ENCODE measurements at regions not wholly inside any gene's neighbourhood (a gene's known extent, or its start where the extent isn't known, plus 50 kb on each side); places are given as distances from the start of the nearest gene placed in this dataset.

GRCh38 chr15:47588958-47589357 is 128.3 kb upstream of the SEMA6D start:
- WGBS, 4 donors = 90 to 93% (median 90%) methylated on average over 6 of the region's 6 CpGs
- Histone ChIP-seq H3K4me1 (replicated peaks in 1 of 2) (no peaks in the 10 kb centered on the region), H3K36me3 (replicated peaks in 1 of 2) (no peaks in the 10 kb centered on the region), H3K27me3 (no peaks in the 10 kb centered on the region), H3K4me3 (no peak overlapping the region), H3K9me3 (replicated peaks in 1 of 3) (no peaks in the 10 kb centered on the region), H3K27ac (no peak overlapping the region)
- TF ChIP-seq POLR2A (IDR thresholded peaks at IDR 0.05) = no peak
- TF ChIP-seq CTCF (IDR thresholded peaks at IDR 0.05) = no peak
- intact Hi-C loops (cut with DNase I) = no loop called here
- DNase-seq = no peak

- peaks cover 0 to 6% (median 3%) of the 10 kb centered on the region in 3 donors for H3K9me3 ChIP-seq (replicated peaks in 1 of 3)
- 45 to 83% (median 80%) methylated on average over 3 of the region's 3 CpGs for WGBS, 4 donors
- H3K4me3 ChIP-seq = no peak overlapping the region
- no peaks in the 10 kb centered on the region for H3K36me3 ChIP-seq (replicated peaks in 1 of 2)
- H3K4me1 ChIP-seq (replicated peaks in 1 of 2) = no peaks in the 10 kb centered on the region
- DNase-seq = no peak
- H3K27me3 ChIP-seq = peaks cover 7% of the 10 kb centered on the region
- no peak overlapping the region for H3K27ac ChIP-seq
- no peak for TF ChIP-seq POLR2A (IDR thresholded peaks at IDR 0.05)
- no peak for TF ChIP-seq CTCF (IDR thresholded peaks at IDR 0.05)
- intact Hi-C loops (cut with DNase I) = no loop called here
Observed at GRCh38 chr15:47598996-47599395, 118.3 kb upstream of the SEMA6D start.

- peaks cover 0 to 6% (median 3%) of the 10 kb centered on the region in 3 donors for H3K9me3 ChIP-seq (replicated peaks in 1 of 3)
- H3K4me3 ChIP-seq = no peak overlapping the region
- DNase-seq = no peak
- intact Hi-C loops (cut with DNase I) = no loop called here
- peaks cover 7% of the 10 kb centered on the region for H3K27me3 ChIP-seq
- 76 to 93% (median 86%) methylated on average over 2 of the region's 2 CpGs for WGBS, 4 donors
- H3K27ac ChIP-seq = no peak overlapping the region
- no peak for TF ChIP-seq CTCF (IDR thresholded peaks at IDR 0.05)
- no peak for TF ChIP-seq POLR2A (IDR thresholded peaks at IDR 0.05)
- H3K36me3 ChIP-seq (replicated peaks in 1 of 2) = no peaks in the 10 kb centered on the region
- no peaks in the 10 kb centered on the region for H3K4me1 ChIP-seq (replicated peaks in 1 of 2)
Observed at GRCh38 chr15:47599806-47600205, 117.5 kb upstream of the SEMA6D start.

GRCh38 chr15:47602121-47602520 is 115.2 kb upstream of the SEMA6D start:
- Histone ChIP-seq H3K36me3 (replicated peaks in 1 of 2) (no peaks in the 10 kb centered on the region), H3K27ac (no peak overlapping the region), H3K4me1 (replicated peaks in 1 of 2) (no peaks in the 10 kb centered on the region), H3K4me3 (no peak overlapping the region), H3K27me3 (no peaks in the 10 kb centered on the region), H3K9me3 (replicated peaks in 1 of 3) (no peaks in the 10 kb centered on the region)
- intact Hi-C loops (cut with DNase I) = no loop called here
- TF ChIP-seq CTCF (IDR thresholded peaks at IDR 0.05) = no peak
- TF ChIP-seq POLR2A (IDR thresholded peaks at IDR 0.05) = no peak
- WGBS, 4 donors = 53 to 100% (median 94%) methylated on average over 1 of the region's 1 CpG
- DNase-seq = no peak

All from adrenal gland (tissue), 9 donors.